ENCODE measurements at regions not wholly inside any gene's neighbourhood (a gene's known extent, or its start where the extent isn't known, plus 50 kb on each side); places are given as distances from the start of the nearest gene placed in this dataset.

GRCh38 chr5:8981016-8981415 is 564.9 kb downstream of the SEMA5A start:
- no peaks in the 10 kb centered on the region for H3K4me1 Mint-ChIP-seq
- peaks cover 0 to 24% (median 15%) of the 10 kb centered on the region in 5 donors for H3K9me3 Mint-ChIP-seq
- H3K36me3 ChIP-seq (ENCODE audit: insufficient read depth, low read length) = no peaks in the 10 kb centered on the region
- H3K9me3 ChIP-seq (ENCODE audit: low read length) = no peaks in the 10 kb centered on the region
- CTCF ChIA-PET = no interaction called here
- DNase-seq = no peak
- H3K4me3 ChIP-seq (ENCODE audit: low read length) = no peak overlapping the region
- no peaks in the 10 kb centered on the region for H3K27me3 ChIP-seq (ENCODE audit: insufficient read depth, low read length, poor library complexity, severe bottlenecking)
- H3K27me3 Mint-ChIP-seq = no peaks in the 10 kb centered on the region
- H3K27ac ChIP-seq (ENCODE audit: low read depth, low read length) = no peak overlapping the region
- no peaks in the 10 kb centered on the region for H3K4me1 ChIP-seq (ENCODE audit: insufficient read depth, low read length)
- POLR2A ChIA-PET = no interaction called here
- no peaks in the 10 kb centered on the region for H3K36me3 Mint-ChIP-seq
- no peak overlapping the region for H3K27ac Mint-ChIP-seq
- no peak overlapping the region for H3K4me3 Mint-ChIP-seq

DNA sequence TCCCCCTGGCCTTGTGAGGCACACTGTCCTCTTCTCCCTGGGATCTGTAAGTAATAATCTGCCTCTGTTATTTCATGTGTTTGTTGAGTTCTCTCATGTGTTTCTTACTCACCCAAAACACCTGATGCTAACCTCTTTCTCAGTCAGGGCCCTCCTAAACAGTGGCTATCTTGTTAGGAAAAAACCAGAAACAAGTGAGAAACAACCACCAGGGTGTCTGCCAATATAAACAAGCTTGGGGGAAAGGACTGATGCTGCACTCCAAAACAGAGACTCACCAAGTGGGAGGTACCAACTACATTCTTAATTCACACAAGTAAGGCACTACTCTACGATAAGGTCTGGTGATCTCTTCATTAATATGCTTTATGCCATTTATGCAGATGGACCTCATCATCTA is 564.4 kb downstream of the SEMA5A start:
- H3K27ac Mint-ChIP-seq = no peak overlapping the region
- Histone ChIP-seq H3K27ac (ENCODE audit: low read depth, low read length) (no peak overlapping the region), H3K36me3 (ENCODE audit: insufficient read depth, low read length) (no peaks in the 10 kb centered on the region), H3K4me3 (ENCODE audit: low read length) (no peak overlapping the region), H3K9me3 (ENCODE audit: low read length) (no peaks in the 10 kb centered on the region), H3K4me1 (ENCODE audit: insufficient read depth, low read length) (no peaks in the 10 kb centered on the region), H3K27me3 (ENCODE audit: insufficient read depth, low read length, poor library complexity, severe bottlenecking) (no peaks in the 10 kb centered on the region)
- H3K36me3 Mint-ChIP-seq = no peaks in the 10 kb centered on the region
- H3K9me3 Mint-ChIP-seq = peaks cover 0 to 24% (median 15%) of the 10 kb centered on the region in 5 donors
- no peak overlapping the region for H3K4me3 Mint-ChIP-seq
- H3K27me3 Mint-ChIP-seq = no peaks in the 10 kb centered on the region
- ChIA-PET POLR2A (no interaction called here), CTCF (no interaction called here)
- H3K4me1 Mint-ChIP-seq = no peaks in the 10 kb centered on the region
- no peak for DNase-seq

- no peaks in the 10 kb centered on the region for H3K4me1 ChIP-seq (ENCODE audit: insufficient read depth, low read length)
- H3K27ac Mint-ChIP-seq = no peak overlapping the region
- H3K4me3 Mint-ChIP-seq = no peak overlapping the region
- H3K27me3 ChIP-seq (ENCODE audit: insufficient read depth, low read length, poor library complexity, severe bottlenecking) = no peaks in the 10 kb centered on the region
- no peaks in the 10 kb centered on the region for H3K27me3 Mint-ChIP-seq
- H3K27ac ChIP-seq (ENCODE audit: low read depth, low read length) = no peak overlapping the region
- H3K36me3 ChIP-seq (ENCODE audit: insufficient read depth, low read length) = no peaks in the 10 kb centered on the region
- H3K9me3 ChIP-seq (ENCODE audit: low read length) = no peaks in the 10 kb centered on the region
- no peaks in the 10 kb centered on the region for H3K4me1 Mint-ChIP-seq
- POLR2A ChIA-PET = no interaction called here
- CTCF ChIA-PET = no interaction called here
- no peak overlapping the region for H3K4me3 ChIP-seq (ENCODE audit: low read length)
- H3K36me3 Mint-ChIP-seq = no peaks in the 10 kb centered on the region
- H3K9me3 Mint-ChIP-seq = peaks cover 0 to 31% (median 17%) of the 10 kb centered on the region in 5 donors
- no peak for DNase-seq
These were observed 561.5 kb downstream of the SEMA5A start for GRCh38 chr5:8984386-8984785.

Measured in CD8-positive, alpha-beta memory T cell (primary cell).